HepG2 (cell line): ENCODE measurements at regions not wholly inside any gene's neighbourhood (a gene's known extent, or its start where the extent isn't known, plus 50 kb on each side); places are given as distances from the start of the nearest gene placed in this dataset.
"Not testable (repeated sequence)": the region's sequence is repeated elsewhere in the genome, so short reads cannot be mapped to it uniquely, and the experiment has no call there.

Source experiments
- ATAC-seq: fragments of 200-7000 bp; cut with Tn5 transposase; 3 replicates; pipeline ENCODE4 v1.9.1; 2020; ENCODE audit warnings: mild to moderate bottlenecking, moderate library complexity
- BruUV-seq: library from RNA; stranded (reverse); fragments of 400-500 nt; replicated peaks from 2 replicates; lab custom pipeline; 2021; lab: Mats Ljungman, UMichigan
- CTCF ChIA-PET: fragments of 300-600 bp; formaldehyde crosslinking; extraction: SDS; loops from one replicate; lab custom pipeline; 2021; ENCODE audit warnings: low total read pairs, inconsistent platforms, low intra/inter-chr PET ratio; lab: Yijun Ruan, JAX
- POLR2A ChIA-PET: fragments of 350-600 bp; sonication (Branson Sonifier 250); formaldehyde crosslinking; loops from one replicate; lab custom pipeline; 2020; ENCODE audit warnings: antibody characterized with exemption, inconsistent platforms; lab: Yijun Ruan, JAX
- DNase-seq: peaks from one replicate; pipeline ENCODE4 v3.0.0-alpha.2; 2015; ENCODE audit warnings: low spot score
- FAIRE-seq: peaks from 3 replicates; lab custom pipeline; 2011; peaks lifted over from hg19 to GRCh38; lab: Jason Lieb, UNC
- H2AFZ ChIP-seq: one replicate; pipeline ENCODE4 v1.6.1; 2011; ENCODE audit warnings: low read length, inconsistent platforms
- H3K27ac ChIP-seq: fragments of 300-600 bp; 3 replicates; pipeline ENCODE4 v1.8.0; 2011; ENCODE audit warnings: mixed run types, mild to moderate bottlenecking, mixed read lengths, low read length, inconsistent platforms; ENCODE audit not compliant: insufficient read depth; ENCODE audit errors: extremely low read length
- H3K27me3 ChIP-seq, 2 experiments: fragments of 200-600 bp in 1 of 2; 2 replicates in 1 of 2; 3 replicates in 1 of 2; pipeline versions ENCODE4 v1.6.0 to v1.8.0; 2011; ENCODE audit warnings: low read length in 2 of 2, mild to moderate bottlenecking in 2 of 2, moderate library complexity in 2 of 2, inconsistent platforms in 1 of 2; ENCODE audit not compliant: insufficient read depth in 2 of 2, control insufficient read depth in 1 of 2
- H3K36me3 ChIP-seq, 2 experiments: fragments of 200-600 bp in 1 of 2; replicated peaks in 1 of 2; 2 replicates in 1 of 2; 3 replicates in 1 of 2; pipeline versions ENCODE4 v1.5.1 to v1.8.0; 2011; ENCODE audit warnings: low read length in 2 of 2, inconsistent platforms in 1 of 2; ENCODE audit not compliant: insufficient read depth in 2 of 2, control insufficient read depth in 1 of 2
- H3K4me1 ChIP-seq: 2 replicates; pipeline ENCODE4 v1.5.1; 2012; ENCODE audit warnings: low read length, inconsistent platforms; ENCODE audit not compliant: insufficient read depth
- H3K4me2 ChIP-seq: 2 replicates; pipeline ENCODE4 v1.6.0; 2011; ENCODE audit warnings: low read depth, low read length, inconsistent platforms
- H3K4me3 ChIP-seq, 3 experiments: fragments of 200-600 bp in 1 of 3; sonication (generic), shearing (Covaris generic) in 1 of 3; replicated peaks in 1 of 3; 2 replicates each; pipeline ENCODE4 v1.5.1; 2011 to 2016; ENCODE audit warnings: low read length in 3 of 3, inconsistent platforms in 2 of 3, low read depth in 2 of 3, mild to moderate bottlenecking in 2 of 3, control low read depth in 1 of 3, mixed read lengths in 1 of 3; ENCODE audit not compliant: insufficient read depth in 1 of 3
- H3K79me2 ChIP-seq: one replicate; pipeline ENCODE4 v1.6.1; 2011; ENCODE audit warnings: low read length, inconsistent platforms; ENCODE audit not compliant: insufficient read depth
- H3K9ac ChIP-seq: 2 replicates; pipeline ENCODE4 v1.6.0; 2011; ENCODE audit warnings: mild to moderate bottlenecking, low read depth, low read length, inconsistent platforms; ENCODE audit not compliant: insufficient read depth
- H3K9me3 ChIP-seq: 2 replicates; pipeline ENCODE4 v1.5.1; 2012; ENCODE audit warnings: mild to moderate bottlenecking, low read length
- H4K20me1 ChIP-seq: 2 replicates; pipeline ENCODE4 v1.6.0; 2011; ENCODE audit warnings: inconsistent platforms, mild to moderate bottlenecking, low read length, moderate library complexity; ENCODE audit not compliant: insufficient read depth
- EHMT2 ChIP-seq: fragments of 200-600 bp; sonication (generic); IDR thresholded peaks from 2 replicates; pipeline ENCODE4 v1.7.0; 2017; ENCODE audit warnings: antibody characterized with exemption, low read depth, low read length, borderline replicate concordance
- MAFG ChIP-seq: sonication (generic); formaldehyde crosslinking; IDR thresholded peaks from 2 replicates; pipeline ENCODE4 v1.5.1; 2020; ENCODE audit warnings: mild to moderate bottlenecking, missing genetic modification reagents
- MYNN ChIP-seq: sonication (generic); formaldehyde crosslinking; IDR thresholded peaks from 2 replicates; pipeline ENCODE4 v1.4.0; 2020; ENCODE audit warnings: mild to moderate bottlenecking, low read depth, missing genetic modification reagents
- NFYC ChIP-seq: IDR thresholded peaks from 2 replicates; pipeline ENCODE4 v1.6.1; 2016; ENCODE audit warnings: missing genetic modification reagents, missing compliant biosample characterization
- ONECUT2 ChIP-seq: sonication (generic); formaldehyde crosslinking; IDR thresholded peaks from 2 replicates; pipeline ENCODE4 v1.4.0; 2020; ENCODE audit warnings: missing genetic modification reagents
- SRY ChIP-seq: sonication (generic); formaldehyde crosslinking; IDR thresholded peaks from 2 replicates; pipeline ENCODE4 v1.8.0; 2022; ENCODE audit warnings: mild to moderate bottlenecking, missing genetic modification reagents
- TBP ChIP-seq: sonication (generic); formaldehyde crosslinking; IDR thresholded peaks from 2 replicates; pipeline ENCODE4 v1.5.0; 2020; ENCODE audit warnings: missing genetic modification reagents
- ZBTB20 ChIP-seq: sonication (generic); formaldehyde crosslinking; IDR thresholded peaks from 2 replicates; pipeline ENCODE4 v1.8.1; 2023; ENCODE audit warnings: missing genetic modification reagents, low read depth, mild to moderate bottlenecking, borderline replicate concordance
- ZNF282 ChIP-seq: fragments of 450-650 bp; IDR thresholded peaks from 2 replicates; pipeline ENCODE4 v1.6.1; 2018; ENCODE audit not compliant: partially characterized antibody
- ZNF335 ChIP-seq: sonication (generic); formaldehyde crosslinking; IDR thresholded peaks from 2 replicates; pipeline ENCODE4 v1.4.0; 2020; ENCODE audit warnings: missing genetic modification reagents
- ZNF703 ChIP-seq: sonication (generic); formaldehyde crosslinking; IDR thresholded peaks from 2 replicates; pipeline ENCODE4 v1.5.1; 2020; ENCODE audit warnings: missing genetic modification reagents, mild to moderate bottlenecking, moderate library complexity, borderline replicate concordance
- ZNF773 ChIP-seq: sonication (generic); formaldehyde crosslinking; IDR thresholded peaks from 2 replicates; pipeline ENCODE4 v1.4.0; 2020; ENCODE audit warnings: missing genetic modification reagents, borderline replicate concordance
- WGBS: methylation state at CpG from one replicate; pipeline ENCODE4 v1.1.6; 2017; ENCODE audit warnings: low lambda C conversion rate; 5-methylcytosine and 5-hydroxymethylcytosine counted together
- in situ Hi-C: cut with HindIII; loops from 2 replicates; pipeline ENCODE4 v1.10.0; 2017; ENCODE audit warnings: low pct_unique_long_range_greater_than_20kb; ENCODE audit not compliant: extremely low pct_ligation_motif_present
- intact Hi-C: fragments of 100-400 bp; cut with micrococcal nuclease; formaldehyde crosslinking; loops from one replicate; pipeline ENCODE4 v1.10.0; 2022; ENCODE audit not compliant: unreplicated experiment
- TF ChIP-seq, protein P1 (sequence below), 2 experiments: sonication (generic) in 1 of 2; formaldehyde crosslinking in 1 of 2; IDR thresholded peaks; 2 replicates each; pipeline versions ENCODE4 v1.4.0 to v1.6.1; 2016 to 2020; ENCODE audit warnings: borderline replicate concordance in 1 of 2, low read depth in 1 of 2, mild to moderate bottlenecking in 1 of 2, missing genetic modification reagents in 1 of 2
- TF ChIP-seq, protein P2 (sequence below): sonication (generic); formaldehyde crosslinking; IDR thresholded peaks from 2 replicates; pipeline ENCODE4 v1.4.0; 2020; ENCODE audit warnings: missing genetic modification reagents

DNA sequence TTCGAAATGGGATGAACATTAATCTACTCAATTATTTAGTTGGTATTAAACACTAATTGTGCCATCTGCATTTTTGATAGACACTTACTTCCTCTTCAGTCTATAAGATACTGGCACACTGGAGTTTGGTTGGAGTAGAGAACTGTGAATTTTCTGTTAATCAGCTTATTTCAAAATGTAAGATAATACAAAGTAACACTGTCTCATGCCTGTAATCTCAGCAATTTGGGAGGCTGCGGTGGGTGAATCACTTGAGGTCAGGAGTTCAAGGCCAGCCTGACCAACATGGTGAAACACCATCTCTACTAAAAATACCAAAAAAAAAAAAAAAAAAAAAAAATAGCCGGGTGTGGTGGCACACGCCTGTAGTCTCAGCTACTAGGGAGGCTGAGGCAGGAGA is 440.2 kb upstream of the NUDT12 start:
- in situ Hi-C loops, FAIRE-seq, H3K27me3 ChIP-seq, H3K4me1 ChIP-seq, H3K4me3 ChIP-seq, H3K9me3 ChIP-seq, H3K79me2 ChIP-seq, BruUV-seq, H3K4me2 ChIP-seq, intact Hi-C loops, H4K20me1 ChIP-seq, POLR2A ChIA-PET, H3K9ac ChIP-seq, H2AFZ ChIP-seq, H3K27ac ChIP-seq, DNase-seq, H3K36me3 ChIP-seq, ATAC-seq, CTCF ChIA-PET: not testable (repeated sequence)
- WGBS, result 3% methylated on average over 4 of the region's 4 CpGs

DNA sequence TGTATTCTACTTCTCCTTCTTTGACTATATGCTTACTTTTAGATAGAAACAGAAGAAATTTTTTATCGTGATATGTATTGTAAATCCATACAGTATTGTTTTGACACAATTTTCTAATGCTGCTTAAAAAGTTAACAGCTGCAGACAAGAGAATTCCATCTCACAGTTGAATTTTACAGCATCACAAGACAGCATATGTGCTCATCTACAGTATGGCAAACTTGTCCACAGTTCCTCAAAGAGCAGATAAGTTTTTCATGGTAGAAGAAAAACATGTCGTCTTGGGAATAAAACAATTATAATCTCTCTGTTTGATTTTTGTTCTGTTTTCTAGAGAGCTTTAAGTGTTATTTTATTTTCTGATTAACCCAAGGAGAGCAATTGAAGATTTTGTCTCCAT is 438.5 kb upstream of the NUDT12 start:
- Histone ChIP-seq H3K4me2 (no peak overlapping the region), H3K9me3 (no peaks in the 10 kb centered on the region), H2AFZ (no peak overlapping the region), H3K27me3 (no peaks in the 10 kb centered on the region), H3K4me1 (no peaks in the 10 kb centered on the region), H3K9ac (no peak overlapping the region), H3K27ac (no peak overlapping the region), H3K79me2 (no peaks in the 10 kb centered on the region), H4K20me1 (no peaks in the 10 kb centered on the region), H3K4me3 (no peak overlapping the region), H3K36me3 (no peaks in the 10 kb centered on the region)
- in situ Hi-C loops, result no loop called here
- intact Hi-C loops, result no loop called here
- 15% methylated on average over 2 of the region's 2 CpGs for WGBS
- ATAC-seq (no peak), DNase-seq (no peak), FAIRE-seq (no peak)
- POLR2A ChIA-PET, result no interaction called here
- BruUV-seq, result no TSS peak
- TF ChIP-seq ZBTB20 (CRISPR knock-in tag) (no peak), SRY (CRISPR knock-in tag) (no peak), ONECUT2 (CRISPR knock-in tag) (no peak), ZNF703 (CRISPR knock-in tag) (no peak), MYNN (CRISPR knock-in tag) (no peak), ZNF773 (CRISPR knock-in tag) (no peak), TBP (CRISPR knock-in tag) (no peak), ZNF335 (CRISPR knock-in tag) (no peak), ZNF282 (no peak), NFYC (CRISPR knock-in tag) (no peak), EHMT2 (no peak), MAFG (CRISPR knock-in tag) (no peak)
- TF ChIP-seq, protein P1, sequence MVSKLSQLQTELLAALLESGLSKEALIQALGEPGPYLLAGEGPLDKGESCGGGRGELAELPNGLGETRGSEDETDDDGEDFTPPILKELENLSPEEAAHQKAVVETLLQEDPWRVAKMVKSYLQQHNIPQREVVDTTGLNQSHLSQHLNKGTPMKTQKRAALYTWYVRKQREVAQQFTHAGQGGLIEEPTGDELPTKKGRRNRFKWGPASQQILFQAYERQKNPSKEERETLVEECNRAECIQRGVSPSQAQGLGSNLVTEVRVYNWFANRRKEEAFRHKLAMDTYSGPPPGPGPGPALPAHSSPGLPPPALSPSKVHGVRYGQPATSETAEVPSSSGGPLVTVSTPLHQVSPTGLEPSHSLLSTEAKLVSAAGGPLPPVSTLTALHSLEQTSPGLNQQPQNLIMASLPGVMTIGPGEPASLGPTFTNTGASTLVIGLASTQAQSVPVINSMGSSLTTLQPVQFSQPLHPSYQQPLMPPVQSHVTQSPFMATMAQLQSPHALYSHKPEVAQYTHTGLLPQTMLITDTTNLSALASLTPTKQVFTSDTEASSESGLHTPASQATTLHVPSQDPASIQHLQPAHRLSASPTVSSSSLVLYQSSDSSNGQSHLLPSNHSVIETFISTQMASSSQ (IDR thresholded peaks at IDR 0.05; ENCODE audit: low read depth), result no peak
- TF ChIP-seq, protein P1 (CRISPR knock-in tag; IDR thresholded peaks at IDR 0.05; ENCODE audit: borderline replicate concordance), result no peak
- TF ChIP-seq, protein P2, sequence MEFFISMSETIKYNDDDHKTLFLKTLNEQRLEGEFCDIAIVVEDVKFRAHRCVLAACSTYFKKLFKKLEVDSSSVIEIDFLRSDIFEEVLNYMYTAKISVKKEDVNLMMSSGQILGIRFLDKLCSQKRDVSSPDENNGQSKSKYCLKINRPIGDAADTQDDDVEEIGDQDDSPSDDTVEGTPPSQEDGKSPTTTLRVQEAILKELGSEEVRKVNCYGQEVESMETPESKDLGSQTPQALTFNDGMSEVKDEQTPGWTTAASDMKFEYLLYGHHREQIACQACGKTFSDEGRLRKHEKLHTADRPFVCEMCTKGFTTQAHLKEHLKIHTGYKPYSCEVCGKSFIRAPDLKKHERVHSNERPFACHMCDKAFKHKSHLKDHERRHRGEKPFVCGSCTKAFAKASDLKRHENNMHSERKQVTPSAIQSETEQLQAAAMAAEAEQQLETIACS, result no peak
- CTCF ChIA-PET, result no interaction called here
